ENCODE measurements at regions not wholly inside any gene's neighbourhood (a gene's known extent, or its start where the extent isn't known, plus 50 kb on each side); places are given as distances from the start of the nearest gene placed in this dataset.
"Not testable (repeated sequence)": the region's sequence is repeated elsewhere in the genome, so short reads cannot be mapped to it uniquely, and the experiment has no call there.

DNA sequence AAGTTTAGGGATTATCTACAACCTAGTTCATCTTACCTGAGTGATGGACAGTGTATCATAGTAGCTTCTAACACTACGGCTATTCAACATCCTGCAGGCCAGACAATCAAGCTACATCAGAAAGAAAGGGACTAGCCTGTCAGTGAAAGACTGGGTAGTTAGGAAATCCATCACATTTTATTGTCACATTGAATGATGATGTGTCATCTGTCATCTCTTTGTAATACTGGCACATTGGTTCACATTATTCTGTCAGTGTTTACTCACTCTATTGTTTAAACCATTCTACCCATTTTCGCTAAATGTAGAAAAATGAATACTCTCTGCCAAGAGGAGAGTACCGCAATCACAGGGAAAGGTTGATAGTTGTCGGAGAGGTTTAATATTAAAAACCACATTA is 1155.8 kb downstream of the TUSC7 start:
- no peak for DNase-seq (ENCODE audit: low read depth)
- TF ChIP-seq, protein P1, sequence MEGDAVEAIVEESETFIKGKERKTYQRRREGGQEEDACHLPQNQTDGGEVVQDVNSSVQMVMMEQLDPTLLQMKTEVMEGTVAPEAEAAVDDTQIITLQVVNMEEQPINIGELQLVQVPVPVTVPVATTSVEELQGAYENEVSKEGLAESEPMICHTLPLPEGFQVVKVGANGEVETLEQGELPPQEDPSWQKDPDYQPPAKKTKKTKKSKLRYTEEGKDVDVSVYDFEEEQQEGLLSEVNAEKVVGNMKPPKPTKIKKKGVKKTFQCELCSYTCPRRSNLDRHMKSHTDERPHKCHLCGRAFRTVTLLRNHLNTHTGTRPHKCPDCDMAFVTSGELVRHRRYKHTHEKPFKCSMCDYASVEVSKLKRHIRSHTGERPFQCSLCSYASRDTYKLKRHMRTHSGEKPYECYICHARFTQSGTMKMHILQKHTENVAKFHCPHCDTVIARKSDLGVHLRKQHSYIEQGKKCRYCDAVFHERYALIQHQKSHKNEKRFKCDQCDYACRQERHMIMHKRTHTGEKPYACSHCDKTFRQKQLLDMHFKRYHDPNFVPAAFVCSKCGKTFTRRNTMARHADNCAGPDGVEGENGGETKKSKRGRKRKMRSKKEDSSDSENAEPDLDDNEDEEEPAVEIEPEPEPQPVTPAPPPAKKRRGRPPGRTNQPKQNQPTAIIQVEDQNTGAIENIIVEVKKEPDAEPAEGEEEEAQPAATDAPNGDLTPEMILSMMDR (conservative IDR thresholded peaks at IDR 0.05; ENCODE audit: low read depth, low read length) = no peak
- H3K4me3 ChIP-seq (ENCODE audit: low read depth, low read length) = no peak overlapping the region

DNA sequence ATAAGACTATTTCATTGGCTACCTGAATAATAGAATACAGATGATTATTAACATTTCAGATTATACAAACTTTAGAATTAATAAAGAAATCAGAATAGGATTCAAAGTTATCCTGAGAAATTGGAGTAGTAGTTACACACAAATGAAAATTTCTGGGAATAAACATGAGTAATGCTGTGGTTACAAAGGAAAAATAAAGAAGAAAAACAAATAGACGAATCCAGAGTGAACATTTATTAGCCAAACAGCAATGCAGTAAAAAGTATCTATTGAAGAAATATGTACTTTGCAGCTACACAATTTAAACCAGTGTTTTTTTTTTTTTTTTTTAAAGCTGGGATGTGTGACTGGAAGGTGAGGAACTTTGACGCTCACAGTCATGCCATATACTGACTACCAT is 1159.2 kb downstream of the TUSC7 start:
- DNase-seq (ENCODE audit: low read depth) = peak; percentile 9
- no peak overlapping the region for H3K4me3 ChIP-seq (ENCODE audit: low read depth, low read length)
- TF ChIP-seq, protein P1 (conservative IDR thresholded peaks at IDR 0.05; ENCODE audit: low read depth, low read length) = no peak

DNA sequence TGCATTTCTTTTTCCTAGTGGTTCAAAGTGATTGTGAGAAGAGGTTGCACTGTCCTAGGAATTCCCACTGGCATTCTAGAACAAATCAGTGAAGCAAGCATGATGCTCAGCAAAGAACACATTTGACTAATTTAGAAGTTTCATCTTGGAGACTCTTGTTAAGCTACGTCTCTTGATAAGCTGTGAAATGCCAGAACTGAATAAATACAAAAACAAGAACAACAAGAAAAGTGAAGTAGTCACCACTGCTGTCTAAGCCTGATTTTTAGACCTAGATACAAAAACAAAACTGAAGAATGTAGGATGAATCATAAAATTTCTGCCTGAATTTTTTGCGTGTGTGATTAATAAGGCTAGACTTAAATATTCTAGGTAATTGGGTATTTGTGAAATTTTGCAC is 1162.4 kb downstream of the TUSC7 start:
- TF ChIP-seq, protein P1 (conservative IDR thresholded peaks at IDR 0.05; ENCODE audit: low read depth, low read length) = no peak
- H3K4me3 ChIP-seq (ENCODE audit: low read depth, low read length) = no peak overlapping the region
- DNase-seq (ENCODE audit: low read depth) = peak; percentile 22

DNA sequence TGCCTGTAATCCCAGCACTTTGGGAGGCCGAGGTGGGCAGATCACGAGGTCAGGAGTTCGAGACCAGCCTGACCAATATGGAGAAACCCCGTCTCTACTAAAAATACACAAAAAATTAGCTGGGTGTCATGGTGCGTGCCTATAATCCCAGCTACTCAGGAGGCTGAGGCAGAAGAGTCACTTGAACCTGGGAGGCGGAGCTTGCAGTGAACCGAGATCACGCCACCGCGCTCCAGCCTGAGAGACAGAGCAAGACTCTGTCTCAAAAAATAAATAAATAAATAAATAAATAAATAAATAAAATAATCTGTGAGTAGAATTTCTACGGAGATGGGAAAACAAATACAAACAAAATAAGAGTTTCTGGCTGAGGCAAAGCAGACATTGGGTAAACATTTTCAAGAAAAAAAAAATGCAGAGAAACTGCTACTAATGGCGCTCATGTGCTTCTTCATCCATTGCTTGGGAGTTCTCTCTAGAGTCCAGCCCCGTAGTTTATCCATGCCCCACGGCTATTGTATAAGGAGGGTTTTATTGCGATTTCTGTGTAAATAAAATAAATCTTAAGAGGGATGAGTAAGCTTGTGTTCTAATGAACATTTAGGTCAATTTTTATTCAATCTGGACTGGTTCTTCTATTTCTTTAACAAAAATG is 1161.9 kb downstream of the IGSF11 start:
- DNase-seq (ENCODE audit: low read depth); H3K4me3 ChIP-seq (ENCODE audit: low read depth, low read length): not testable (repeated sequence)

DNA sequence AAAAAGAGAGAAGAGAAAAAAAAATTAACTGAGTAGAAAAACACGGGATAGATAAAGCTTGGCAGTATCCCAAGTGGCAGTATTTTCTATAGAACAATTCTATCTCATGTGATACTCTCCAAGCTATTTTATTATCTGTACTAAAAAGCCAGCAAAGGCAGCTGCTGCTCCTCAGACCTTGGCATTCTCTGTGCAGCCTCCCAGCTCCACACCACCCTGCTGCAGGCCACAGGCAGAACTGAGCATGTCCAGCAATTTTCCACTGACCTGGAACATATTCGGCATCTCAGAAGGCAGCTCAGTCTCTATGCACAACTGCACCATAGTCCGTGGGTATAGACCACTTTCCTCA is 1161.4 kb downstream of the IGSF11 start:
- TF ChIP-seq, protein P1 (conservative IDR thresholded peaks at IDR 0.05; ENCODE audit: low read depth, low read length) = no peak
- DNase-seq (ENCODE audit: low read depth) = peak; percentile 51
- no peak overlapping the region for H3K4me3 ChIP-seq (ENCODE audit: low read depth, low read length)

DNA sequence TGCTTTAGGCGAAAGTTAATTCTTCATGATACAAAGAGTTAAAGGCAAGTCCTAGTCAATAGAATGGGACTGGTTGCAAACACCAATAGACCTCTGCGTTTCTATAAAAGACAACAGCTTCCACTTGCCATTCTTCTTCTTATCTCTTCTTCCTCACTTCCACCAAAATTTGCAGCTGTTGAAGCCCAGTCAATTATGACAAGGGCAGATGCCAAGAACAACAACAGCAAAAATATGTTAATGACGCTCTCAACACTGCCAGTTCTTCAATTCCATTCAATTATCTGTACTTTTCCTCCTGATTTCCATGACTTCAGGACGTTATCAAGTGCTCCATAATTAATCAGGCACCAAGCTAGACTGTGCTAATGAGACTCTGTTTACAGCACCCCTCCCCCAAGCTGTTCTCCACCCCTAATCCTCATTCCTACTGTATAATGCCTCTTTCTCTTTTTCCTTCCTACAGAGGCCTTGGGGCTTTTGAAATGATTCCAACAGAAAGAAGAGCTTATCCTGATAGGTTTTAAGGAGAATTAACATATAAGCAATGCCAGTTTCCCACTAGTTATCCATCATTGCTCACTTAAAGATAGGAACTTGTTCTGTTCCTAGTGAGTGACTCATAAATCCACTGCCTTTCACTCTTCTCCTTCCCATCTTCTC is 1160.5 kb downstream of the IGSF11 start:
- TF ChIP-seq, protein P1 (conservative IDR thresholded peaks at IDR 0.05; ENCODE audit: low read depth, low read length) = no peak
- no peak for DNase-seq (ENCODE audit: low read depth)
- no peak overlapping the region for H3K4me3 ChIP-seq (ENCODE audit: low read depth, low read length)

DNA sequence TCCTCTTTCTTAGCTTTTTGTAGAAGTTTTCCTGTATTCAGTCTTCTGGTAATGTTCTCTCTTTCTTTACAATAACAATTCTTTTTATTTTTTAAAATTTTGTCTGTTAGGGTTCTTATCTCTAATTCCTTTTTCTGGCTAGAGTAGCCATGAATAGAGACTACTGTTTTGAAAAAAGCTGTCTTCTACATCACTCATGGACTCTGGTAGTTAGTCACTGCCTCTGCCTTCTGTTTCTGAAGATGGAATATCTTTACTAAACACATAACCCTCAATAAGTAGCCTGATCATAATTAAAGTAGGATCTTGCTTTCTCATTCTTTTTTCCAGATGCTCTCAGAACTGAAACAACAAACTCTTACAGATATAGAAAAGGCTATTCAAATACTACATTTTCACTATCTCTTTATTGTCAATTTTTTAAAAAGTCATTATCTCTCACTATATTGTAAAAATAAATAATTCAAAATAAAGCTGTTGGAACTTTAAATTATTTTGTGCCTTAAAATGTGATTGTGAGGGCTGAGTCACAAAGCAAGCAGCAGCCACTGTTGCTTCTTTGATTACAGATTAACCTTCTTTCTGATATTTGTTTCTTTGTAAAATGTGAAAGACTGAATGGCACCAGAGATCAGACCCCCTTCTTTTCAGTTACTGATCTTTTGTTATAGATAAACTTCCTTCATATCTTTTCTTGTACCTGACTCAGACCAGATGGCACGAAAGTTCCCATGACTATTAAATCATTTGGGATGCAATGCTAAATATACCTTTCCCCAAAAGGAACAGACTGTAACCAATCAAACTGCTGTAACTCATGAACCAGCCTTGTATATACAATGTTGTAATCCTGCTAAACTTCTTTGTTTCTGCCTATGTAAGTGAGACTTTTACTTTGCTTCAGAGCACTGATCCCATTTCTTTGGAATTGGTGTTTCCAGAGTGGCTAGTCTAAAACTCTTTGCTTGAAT is 1159.5 kb downstream of the IGSF11 start:
- no peak overlapping the region for H3K4me3 ChIP-seq (ENCODE audit: low read depth, low read length)
- DNase-seq (ENCODE audit: low read depth) = no peak
- TF ChIP-seq, protein P1 (conservative IDR thresholded peaks at IDR 0.05; ENCODE audit: low read depth, low read length) = no peak

All from choroid plexus epithelial cell (primary cell).